BE2C (cell line): ENCODE measurements at regions not wholly inside any gene's neighbourhood (a gene's known extent, or its start where the extent isn't known, plus 50 kb on each side); places are given as distances from the start of the nearest gene placed in this dataset.

Experiments
- DNase-seq: peaks from one replicate; pipeline ENCODE4 v3.0.0-alpha.2; 2020
- H3K27me3 ChIP-seq: fragments of 250-450 bp; sonication (Bioruptor Pico); 2 replicates; pipeline ENCODE4 v1.5.1; 2020; ENCODE audit warnings: mild to moderate bottlenecking
- H3K36me3 ChIP-seq: fragments of 250-450 bp; sonication (Bioruptor Pico); 2 replicates; pipeline ENCODE4 v1.5.1; 2020; ENCODE audit warnings: mild to moderate bottlenecking
- H3K4me1 ChIP-seq: fragments of 250-450 bp; sonication (Bioruptor Pico); 2 replicates; pipeline ENCODE4 v1.5.1; 2020
- H3K4me3 ChIP-seq: 2 replicates; pipeline ENCODE4 v1.5.1; 2011; ENCODE audit warnings: low read depth, low read length
- H3K9me3 ChIP-seq: fragments of 250-450 bp; sonication (Bioruptor Pico); 2 replicates; pipeline ENCODE4 v1.5.1; 2020
- TF ChIP-seq, protein P1 (sequence below): IDR thresholded peaks from 2 replicates; pipeline ENCODE4 v1.5.1; 2012; ENCODE audit warnings: mild to moderate bottlenecking, low read depth, low read length

DNA sequence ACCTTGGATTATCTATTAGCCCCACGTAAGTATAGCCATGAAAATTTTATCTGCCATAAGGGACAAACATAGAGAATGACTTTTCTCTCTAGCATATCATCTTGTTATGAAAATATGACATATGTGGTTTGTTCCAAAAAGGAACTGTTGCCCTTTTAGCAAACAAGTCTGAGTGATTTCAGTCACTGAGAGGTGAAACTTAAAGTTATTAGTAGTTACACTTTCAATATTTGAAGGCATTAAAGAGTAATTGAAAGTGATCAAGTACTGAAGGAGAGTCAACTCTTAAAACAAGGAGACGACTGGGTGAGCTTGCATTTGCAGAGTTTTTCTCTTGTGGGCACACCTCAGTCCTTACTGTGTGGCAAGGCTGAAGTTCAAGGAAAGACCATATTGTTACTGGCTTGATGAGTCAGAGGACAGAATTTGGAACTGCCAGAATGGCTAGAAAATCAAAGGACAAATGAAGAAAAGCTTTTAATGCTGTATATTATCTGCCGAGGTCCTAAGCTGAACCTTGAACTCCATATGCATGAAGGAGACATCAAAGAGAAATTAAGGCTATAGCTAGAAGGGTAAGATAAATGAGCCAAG lies 205.1 kb upstream of the EMCN start:
- no peaks in the 10 kb centered on the region for H3K4me1 ChIP-seq
- H3K36me3 ChIP-seq: no peaks in the 10 kb centered on the region
- no peak overlapping the region for H3K4me3 ChIP-seq
- no peak for DNase-seq
- H3K9me3 ChIP-seq: no peaks in the 10 kb centered on the region
- TF ChIP-seq, protein P1, sequence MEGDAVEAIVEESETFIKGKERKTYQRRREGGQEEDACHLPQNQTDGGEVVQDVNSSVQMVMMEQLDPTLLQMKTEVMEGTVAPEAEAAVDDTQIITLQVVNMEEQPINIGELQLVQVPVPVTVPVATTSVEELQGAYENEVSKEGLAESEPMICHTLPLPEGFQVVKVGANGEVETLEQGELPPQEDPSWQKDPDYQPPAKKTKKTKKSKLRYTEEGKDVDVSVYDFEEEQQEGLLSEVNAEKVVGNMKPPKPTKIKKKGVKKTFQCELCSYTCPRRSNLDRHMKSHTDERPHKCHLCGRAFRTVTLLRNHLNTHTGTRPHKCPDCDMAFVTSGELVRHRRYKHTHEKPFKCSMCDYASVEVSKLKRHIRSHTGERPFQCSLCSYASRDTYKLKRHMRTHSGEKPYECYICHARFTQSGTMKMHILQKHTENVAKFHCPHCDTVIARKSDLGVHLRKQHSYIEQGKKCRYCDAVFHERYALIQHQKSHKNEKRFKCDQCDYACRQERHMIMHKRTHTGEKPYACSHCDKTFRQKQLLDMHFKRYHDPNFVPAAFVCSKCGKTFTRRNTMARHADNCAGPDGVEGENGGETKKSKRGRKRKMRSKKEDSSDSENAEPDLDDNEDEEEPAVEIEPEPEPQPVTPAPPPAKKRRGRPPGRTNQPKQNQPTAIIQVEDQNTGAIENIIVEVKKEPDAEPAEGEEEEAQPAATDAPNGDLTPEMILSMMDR: no peak
- no peaks in the 10 kb centered on the region for H3K27me3 ChIP-seq

DNA sequence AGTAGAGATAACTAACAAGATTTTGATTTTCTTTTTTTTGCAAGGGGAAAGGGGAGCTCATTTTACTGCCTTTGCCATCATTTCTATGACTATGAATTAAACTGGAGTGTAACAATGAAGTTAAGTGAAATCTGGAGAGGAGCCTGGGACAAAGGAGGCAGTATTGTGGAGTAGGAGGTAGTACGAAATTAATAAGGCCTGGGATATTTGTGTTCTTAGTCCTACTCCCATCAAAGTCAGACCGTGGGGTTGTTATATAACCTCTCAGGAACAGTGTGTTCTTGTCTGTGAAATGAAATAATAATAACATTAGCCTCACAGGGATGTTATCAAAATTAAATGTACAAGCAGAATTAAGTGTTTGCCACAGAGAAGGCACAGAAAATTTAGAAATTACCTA lies 204.3 kb upstream of the EMCN start:
- Histone ChIP-seq H3K9me3 (no peaks in the 10 kb centered on the region), H3K36me3 (no peaks in the 10 kb centered on the region), H3K4me1 (no peaks in the 10 kb centered on the region), H3K4me3 (no peak overlapping the region), H3K27me3 (no peaks in the 10 kb centered on the region)
- TF ChIP-seq, protein P1: no peak
- DNase-seq: no peak

DNA sequence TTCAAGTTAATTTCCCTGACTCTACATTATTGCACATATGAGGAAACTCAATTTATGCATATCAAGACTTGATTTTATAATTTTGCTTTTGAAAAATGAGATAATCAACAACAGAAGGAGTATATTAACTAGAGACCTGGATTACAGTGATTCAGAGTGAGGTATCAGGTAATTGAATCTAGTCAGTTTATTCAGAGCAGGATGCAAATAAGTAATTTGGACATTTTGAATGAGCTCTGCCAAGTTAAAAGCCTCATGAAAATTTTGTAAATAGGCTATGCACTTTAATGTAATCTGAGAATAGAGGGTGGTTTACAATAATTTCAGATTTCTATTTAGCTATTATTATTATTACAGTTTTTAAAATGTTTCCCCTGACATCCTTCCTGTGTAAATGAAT lies 203.7 kb upstream of the EMCN start:
- Histone ChIP-seq H3K4me1 (no peaks in the 10 kb centered on the region), H3K4me3 (no peak overlapping the region), H3K27me3 (no peaks in the 10 kb centered on the region), H3K36me3 (no peaks in the 10 kb centered on the region), H3K9me3 (no peaks in the 10 kb centered on the region)
- TF ChIP-seq, protein P1: no peak
- no peak for DNase-seq

DNA sequence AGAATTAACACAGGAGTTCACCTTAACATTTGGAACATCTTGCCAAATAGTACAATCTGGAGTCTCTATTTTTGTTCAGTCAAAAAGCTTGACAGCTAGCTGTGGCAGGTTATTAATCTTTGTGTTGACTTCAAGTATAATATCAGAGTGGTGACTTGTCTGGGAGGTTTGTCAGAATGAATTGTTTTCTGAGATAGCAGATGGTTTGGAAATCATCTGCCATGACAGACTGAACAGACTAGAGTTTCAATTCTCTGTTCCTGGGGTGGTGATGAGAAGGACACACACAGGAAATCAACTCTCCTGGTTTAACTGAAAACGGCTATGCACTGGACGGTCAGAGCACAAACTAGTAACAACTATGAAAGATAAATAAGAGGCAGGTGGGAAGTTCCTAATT lies 203.3 kb upstream of the EMCN start:
- no peaks in the 10 kb centered on the region for H3K9me3 ChIP-seq
- TF ChIP-seq, protein P1: no peak
- H3K4me3 ChIP-seq: no peak overlapping the region
- no peaks in the 10 kb centered on the region for H3K36me3 ChIP-seq
- H3K4me1 ChIP-seq: no peaks in the 10 kb centered on the region
- DNase-seq: no peak
- H3K27me3 ChIP-seq: no peaks in the 10 kb centered on the region

DNA sequence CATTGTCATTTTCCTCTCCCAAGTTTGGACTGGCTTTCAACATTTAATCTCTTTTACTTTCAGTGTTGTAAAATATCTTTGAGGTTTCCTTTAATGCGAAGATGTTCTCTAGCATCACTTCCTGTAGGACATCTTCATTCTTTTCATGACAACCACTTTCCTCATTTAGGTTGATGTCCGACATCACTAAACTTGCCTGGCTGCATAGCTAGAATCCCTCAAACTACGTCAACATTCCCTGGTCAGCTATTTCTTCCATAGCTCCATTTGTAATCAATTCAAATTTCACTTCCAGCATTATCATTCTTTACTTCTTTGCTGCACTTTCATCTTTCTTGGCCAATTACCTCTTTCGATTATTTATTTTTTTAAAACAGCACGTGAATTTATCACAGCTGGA lies 198.6 kb upstream of the EMCN start:
- Histone ChIP-seq H3K36me3 (no peaks in the 10 kb centered on the region), H3K27me3 (no peaks in the 10 kb centered on the region), H3K9me3 (no peaks in the 10 kb centered on the region), H3K4me1 (no peaks in the 10 kb centered on the region), H3K4me3 (no peak overlapping the region)
- TF ChIP-seq, protein P1: no peak
- no peak for DNase-seq

DNA sequence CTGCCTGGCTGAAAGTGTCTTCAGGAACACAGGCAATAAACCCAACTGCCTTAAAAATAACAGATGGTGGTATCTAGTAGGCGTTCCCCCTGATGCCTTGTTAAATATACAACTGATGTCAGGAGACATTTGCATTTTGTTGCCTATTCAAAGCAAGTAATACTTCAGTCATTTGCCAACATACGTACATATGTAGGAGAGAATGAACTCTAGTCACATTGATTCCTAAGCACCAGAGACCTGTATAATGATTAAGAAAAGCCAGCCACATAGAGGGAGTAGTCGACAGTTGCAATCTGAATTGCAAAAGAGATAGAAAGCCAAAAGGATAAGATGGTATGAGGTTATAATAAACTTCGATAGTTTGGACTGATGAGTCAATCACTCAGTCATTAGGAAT lies 191.0 kb upstream of the EMCN start:
- no peaks in the 10 kb centered on the region for H3K9me3 ChIP-seq
- H3K4me1 ChIP-seq: no peaks in the 10 kb centered on the region
- no peak for DNase-seq
- no peak overlapping the region for H3K4me3 ChIP-seq
- H3K27me3 ChIP-seq: no peaks in the 10 kb centered on the region
- TF ChIP-seq, protein P1: no peak
- no peaks in the 10 kb centered on the region for H3K36me3 ChIP-seq
